GM23248 (cell line): ENCODE measurements at regions not wholly inside any gene's neighbourhood (a gene's known extent, or its start where the extent isn't known, plus 50 kb on each side); places are given as distances from the start of the nearest gene placed in this dataset.

Experiments used
- DNase-seq: peaks from one replicate; pipeline ENCODE4 v3.0.0-alpha.2; 2015
- H2AFZ ChIP-seq: fragments of 200-600 bp; sonication (generic); 2 replicates; pipeline ENCODE4 v1.6.1; 2016; ENCODE audit warnings: antibody characterized with exemption
- H3F3A ChIP-seq: fragments of 200-600 bp; sonication (generic); 2 replicates; pipeline ENCODE4 v1.6.1; 2016; ENCODE audit warnings: mild to moderate bottlenecking, antibody characterized with exemption, mixed run types; ENCODE audit not compliant: insufficient read depth
- H3K27ac ChIP-seq: fragments of 200-600 bp; sonication (generic); 2 replicates; pipeline ENCODE4 v1.5.1; 2016; ENCODE audit warnings: mild to moderate bottlenecking
- H3K27me3 ChIP-seq: fragments of 200-600 bp; sonication (generic); replicated peaks from 2 replicates; pipeline ENCODE4 v1.6.1; 2016; ENCODE audit warnings: mild to moderate bottlenecking; ENCODE audit not compliant: insufficient read depth
- H3K36me3 ChIP-seq: fragments of 200-600 bp; sonication (generic); 2 replicates; pipeline ENCODE4 v1.6.1; 2016; ENCODE audit warnings: low read depth, mild to moderate bottlenecking
- H3K4me1 ChIP-seq: fragments of 200-600 bp; sonication (generic); 2 replicates; pipeline ENCODE4 v1.6.1; 2016; ENCODE audit warnings: mild to moderate bottlenecking; ENCODE audit not compliant: insufficient read depth
- H3K4me2 ChIP-seq: fragments of 200-600 bp; sonication (generic); one replicate; pipeline ENCODE4 v1.6.1; 2016; ENCODE audit warnings: mild to moderate bottlenecking; ENCODE audit not compliant: unreplicated experiment
- H3K4me3 ChIP-seq: fragments of 200-600 bp; sonication (generic); 2 replicates; pipeline ENCODE4 v1.5.1; 2016; ENCODE audit warnings: mild to moderate bottlenecking
- H3K79me2 ChIP-seq: fragments of 200-600 bp; sonication (generic); 2 replicates; pipeline ENCODE4 v1.6.1; 2016; ENCODE audit warnings: mild to moderate bottlenecking; ENCODE audit not compliant: insufficient read depth
- H3K9ac ChIP-seq: fragments of 200-600 bp; sonication (generic); 2 replicates; pipeline ENCODE4 v1.6.1; 2016; ENCODE audit warnings: mild to moderate bottlenecking
- H3K9me2 ChIP-seq: fragments of 200-600 bp; sonication (generic); 2 replicates; pipeline ENCODE4 v1.6.1; 2016; ENCODE audit warnings: mixed run types, mild to moderate bottlenecking, moderate library complexity; ENCODE audit not compliant: insufficient read depth
- H3K9me3 ChIP-seq: fragments of 200-600 bp; sonication (generic); one replicate; pipeline ENCODE4 v1.6.1; 2017; ENCODE audit warnings: low read depth
- H4K20me1 ChIP-seq: fragments of 200-600 bp; sonication (generic); 2 replicates; pipeline ENCODE4 v1.6.0; 2016; ENCODE audit not compliant: insufficient read depth
- EZH2 ChIP-seq: fragments of 200-600 bp; sonication (generic); IDR thresholded peaks from 2 replicates; pipeline ENCODE4 v1.6.1; 2018; ENCODE audit warnings: antibody characterized with exemption, mild to moderate bottlenecking; ENCODE audit not compliant: insufficient read depth, poor library complexity, severe bottlenecking
- EZH2phosphoT487 ChIP-seq: fragments of 200-600 bp; sonication (generic); IDR thresholded peaks from 2 replicates; pipeline ENCODE4 v1.6.1; 2018; ENCODE audit warnings: antibody characterized with exemption, moderate library complexity, mild to moderate bottlenecking, low read depth; ENCODE audit not compliant: insufficient read depth
- WGBS, 2 experiments: methylation state at CpG; one replicate each; pipeline ENCODE4 v1.1.6; 2015 to 2017; ENCODE audit warnings: low lambda C conversion rate in 2 of 2, low coverage in 1 of 2; ENCODE audit errors: missing lambda C conversion rate in 2 of 2; 5-methylcytosine and 5-hydroxymethylcytosine counted together
- in situ Hi-C: fragments of 300-500 bp; cut with MboI; formaldehyde crosslinking; loops from 2 replicates; pipeline ENCODE4 v1.15.0; 2020

DNA sequence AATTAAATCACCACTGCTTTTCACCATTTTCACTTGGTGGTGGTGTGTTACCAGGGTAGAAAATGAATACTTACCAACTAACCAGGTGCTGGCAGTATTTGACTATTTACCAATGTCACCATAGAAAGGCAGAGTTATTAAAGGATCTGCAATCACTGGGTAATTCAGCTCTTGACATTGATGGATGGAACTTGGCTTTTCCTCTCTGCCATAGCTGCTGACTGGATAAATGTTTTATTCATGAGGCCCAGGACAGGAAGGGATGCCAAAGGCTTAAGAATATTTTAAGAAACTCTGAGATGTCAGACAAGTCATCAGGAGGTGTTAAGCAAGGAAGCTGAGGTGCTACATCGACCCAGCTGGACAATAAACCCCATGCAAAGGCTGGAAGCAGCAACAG is 495.5 kb upstream of the CFAP20DC start:
- in situ Hi-C loops = no loop called here
- no peak overlapping the region for H3K9ac ChIP-seq
- H3K4me2 ChIP-seq = no peak overlapping the region
- no peaks in the 10 kb centered on the region for H3K9me3 ChIP-seq
- peaks cover 9% of the 10 kb centered on the region for H3K4me1 ChIP-seq
- H3K4me3 ChIP-seq = no peak overlapping the region
- no peaks in the 10 kb centered on the region for H3K27me3 ChIP-seq
- no peaks in the 10 kb centered on the region for H3K36me3 ChIP-seq
- no peaks in the 10 kb centered on the region for H3K79me2 ChIP-seq
- H3K9me2 ChIP-seq = no peaks in the 10 kb centered on the region
- peaks cover 4% of the 10 kb centered on the region; the same call in 1 of the 2 replicates for H3F3A ChIP-seq
- no peaks in the 10 kb centered on the region for H4K20me1 ChIP-seq
- TF ChIP-seq EZH2phosphoT487 (no peak), EZH2 (no peak)
- H3K27ac ChIP-seq = no peak overlapping the region
- H2AFZ ChIP-seq = no peak overlapping the region
- WGBS, 2 experiments = 37% methylated on average over 1 of the region's 1 CpG
- no peak for DNase-seq

DNA sequence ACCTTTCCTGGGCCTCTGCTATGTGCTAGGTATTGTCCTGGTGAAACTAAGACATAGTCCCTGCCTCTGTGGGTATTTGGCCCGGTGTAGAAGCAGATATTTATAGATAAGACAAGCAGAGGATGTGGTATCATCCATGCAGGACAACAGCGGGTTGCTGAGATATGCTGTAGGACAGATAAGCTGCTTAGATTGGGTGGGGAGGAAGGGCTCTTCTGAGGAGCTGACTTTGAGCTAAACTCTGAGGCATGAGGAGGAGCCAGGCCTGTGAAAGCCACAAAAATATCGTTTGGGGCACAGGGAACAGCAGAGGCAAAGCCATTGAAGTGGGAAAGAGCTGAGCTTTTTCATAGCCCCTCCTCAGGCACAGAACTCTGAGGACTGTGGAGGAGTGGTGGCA is 492.5 kb upstream of the CFAP20DC start:
- no peak for DNase-seq
- TF ChIP-seq EZH2phosphoT487 = no peak
- TF ChIP-seq EZH2 = no peak
- no peak overlapping the region for H2AFZ ChIP-seq
- no peaks in the 10 kb centered on the region for H3K27me3 ChIP-seq
- H3K9ac ChIP-seq = no peak overlapping the region
- H3F3A ChIP-seq = peaks cover 9% of the 10 kb centered on the region; the same call in 1 of the 2 replicates
- in situ Hi-C loops = no loop called here
- no peaks in the 10 kb centered on the region for H3K36me3 ChIP-seq
- WGBS, 2 experiments = 62 to 68% methylated on average over 3 of the region's 3 CpGs
- no peak overlapping the region for H3K4me2 ChIP-seq
- no peaks in the 10 kb centered on the region for H3K9me3 ChIP-seq
- H4K20me1 ChIP-seq = no peaks in the 10 kb centered on the region
- H3K4me1 ChIP-seq = peaks cover 20% of the 10 kb centered on the region
- H3K4me3 ChIP-seq = no peak overlapping the region
- no peaks in the 10 kb centered on the region for H3K9me2 ChIP-seq
- no peak overlapping the region for H3K27ac ChIP-seq
- no peaks in the 10 kb centered on the region for H3K79me2 ChIP-seq

GRCh38 chr3:59540696-59541095 is 490.9 kb upstream of the CFAP20DC start:
- 78 to 85% methylated on average over 5 of the region's 5 CpGs for WGBS, 2 experiments
- no peak overlapping the region for H3K9ac ChIP-seq
- H3K4me2 ChIP-seq = peak overlapping the region; percentile 49
- H3K36me3 ChIP-seq = no peaks in the 10 kb centered on the region
- H3K9me2 ChIP-seq = no peaks in the 10 kb centered on the region
- peak overlapping the region; percentile 27 for H2AFZ ChIP-seq
- H3K27me3 ChIP-seq = no peaks in the 10 kb centered on the region
- no peak for DNase-seq
- in situ Hi-C loops = no loop called here
- H3K79me2 ChIP-seq = no peaks in the 10 kb centered on the region
- H3K9me3 ChIP-seq = no peaks in the 10 kb centered on the region
- no peaks in the 10 kb centered on the region for H4K20me1 ChIP-seq
- H3K4me1 ChIP-seq = peaks cover 36% of the 10 kb centered on the region
- no peak overlapping the region; the same call in 1 of the 2 replicates for H3K4me3 ChIP-seq
- no peak for TF ChIP-seq EZH2phosphoT487
- H3K27ac ChIP-seq = no peak overlapping the region
- peaks cover 20% of the 10 kb centered on the region for H3F3A ChIP-seq

DNA sequence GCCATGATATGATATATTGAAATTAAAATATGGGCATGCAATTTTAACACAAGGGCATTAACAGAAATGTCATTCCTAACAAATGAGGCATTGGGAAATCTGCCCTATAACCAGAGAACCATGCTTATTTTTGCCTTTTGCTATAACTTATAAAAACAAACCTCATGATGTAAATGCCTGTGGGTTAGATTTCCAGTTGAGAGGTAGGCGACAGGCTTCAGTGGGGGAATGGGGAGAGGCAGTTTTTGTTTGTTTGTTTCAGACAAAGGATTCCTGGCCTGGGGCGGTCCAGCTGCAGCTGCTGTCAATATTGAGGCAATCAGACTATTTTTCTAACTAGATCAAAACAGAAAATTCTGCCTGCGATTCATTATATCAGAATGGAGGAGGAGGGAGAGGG is 490.4 kb upstream of the CFAP20DC start:
- 18 to 22% methylated on average over 3 of the region's 3 CpGs for WGBS, 2 experiments
- no peaks in the 10 kb centered on the region for H3K9me2 ChIP-seq
- no peaks in the 10 kb centered on the region for H3K27me3 ChIP-seq
- in situ Hi-C loops = no loop called here
- peak overlapping the region; percentile 49 for H3K4me2 ChIP-seq
- TF ChIP-seq EZH2phosphoT487 = no peak
- no peak for TF ChIP-seq EZH2
- H3K36me3 ChIP-seq = no peaks in the 10 kb centered on the region
- no peak overlapping the region; the same call in 1 of the 2 replicates for H3K4me3 ChIP-seq
- H3K4me1 ChIP-seq = peaks cover 40% of the 10 kb centered on the region
- no peak overlapping the region for H3K9ac ChIP-seq
- peak overlapping the region; percentile 27 for H2AFZ ChIP-seq
- no peaks in the 10 kb centered on the region for H3K9me3 ChIP-seq
- peak; percentile 44 for DNase-seq
- no peak overlapping the region for H3K27ac ChIP-seq
- peaks cover 24% of the 10 kb centered on the region for H3F3A ChIP-seq
- H3K79me2 ChIP-seq = no peaks in the 10 kb centered on the region
- H4K20me1 ChIP-seq = no peaks in the 10 kb centered on the region
